HFF-Myc (cell line): ENCODE measurements at regions not wholly inside any gene's neighbourhood (a gene's known extent, or its start where the extent isn't known, plus 50 kb on each side); places are given as distances from the start of the nearest gene placed in this dataset.

Source experiments
- DNase-seq: peaks from one replicate; pipeline ENCODE4 v3.0.0-alpha.2; 2011; ENCODE audit warnings: low read depth; ENCODE audit errors: extremely low read depth
- H3K4me3 ChIP-seq: replicated peaks from 2 replicates; pipeline ENCODE4 v1.5.1; 2011; ENCODE audit warnings: low read depth, mild to moderate bottlenecking, control low read depth, low read length
- CTCF ChIP-seq: IDR thresholded peaks from 2 replicates; pipeline ENCODE4 v1.5.1; 2012; ENCODE audit warnings: mild to moderate bottlenecking, low read depth, low read length, control low read depth; ENCODE audit errors: missing control alignments

DNA sequence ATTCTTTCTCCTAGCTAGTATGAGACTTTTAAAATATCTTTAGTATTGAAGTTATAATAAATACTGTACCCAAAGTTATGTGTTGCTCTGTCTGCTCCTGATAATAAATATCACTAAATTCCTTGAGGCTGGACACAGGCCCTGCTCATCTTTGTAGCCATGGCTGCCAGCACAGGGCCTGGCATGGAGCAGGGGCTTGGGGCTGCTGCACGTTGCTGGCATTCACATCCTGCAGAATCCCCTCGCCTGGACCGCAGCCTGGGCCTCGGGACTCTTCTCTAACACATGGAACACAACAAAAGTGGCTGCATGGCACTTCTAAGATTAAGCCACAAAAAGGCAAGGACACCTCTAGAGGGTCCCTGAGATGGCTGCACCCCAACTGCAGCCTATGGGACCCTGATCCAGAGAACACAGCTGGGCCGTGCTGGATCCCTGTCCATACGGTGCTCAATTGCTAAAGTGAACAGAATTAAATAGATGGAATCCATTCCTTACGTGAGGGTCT, 477.5 kb upstream of the MYT1L start:
- no peak for TF ChIP-seq CTCF
- DNase-seq, result no peak
- no peak overlapping the region for H3K4me3 ChIP-seq

DNA sequence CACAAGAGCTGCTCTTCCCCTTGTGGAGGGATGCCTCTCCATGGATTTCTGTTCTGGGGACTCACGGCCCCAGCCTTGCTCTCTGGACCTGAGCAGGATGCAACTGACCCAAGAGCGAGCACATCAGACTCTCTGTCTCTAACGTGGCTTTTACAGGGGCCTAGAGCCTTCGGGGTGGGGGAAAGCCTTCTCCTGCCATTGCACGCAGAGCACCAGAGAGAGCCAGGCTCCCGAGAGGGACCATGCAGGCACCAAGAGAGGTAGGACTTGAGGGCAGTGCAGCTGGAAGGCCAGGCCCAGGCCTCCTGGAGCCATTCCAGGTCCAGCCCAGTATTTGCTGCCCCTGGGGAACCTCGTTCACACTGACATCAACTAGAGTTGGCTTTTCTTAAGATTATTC, 475.6 kb upstream of the MYT1L start:
- no peak overlapping the region for H3K4me3 ChIP-seq
- no peak for TF ChIP-seq CTCF

GRCh38 chr2:2805263-2805662, 474.2 kb upstream of the MYT1L start:
- no peak overlapping the region for H3K4me3 ChIP-seq
- TF ChIP-seq CTCF, result no peak
- no peak for DNase-seq

More for the DNA sequence above, 475.6 kb upstream of the MYT1L start:
- no peak for DNase-seq

- no peak for TF ChIP-seq CTCF
- DNase-seq, result no peak
- no peak overlapping the region for H3K4me3 ChIP-seq
Observed at GRCh38 chr2:2804528-2804927, 473.5 kb upstream of the MYT1L start.

- no peak for DNase-seq
- no peak for TF ChIP-seq CTCF
- H3K4me3 ChIP-seq, result no peak overlapping the region
Observed at GRCh38 chr2:2801458-2801857, 470.4 kb upstream of the MYT1L start.

DNA sequence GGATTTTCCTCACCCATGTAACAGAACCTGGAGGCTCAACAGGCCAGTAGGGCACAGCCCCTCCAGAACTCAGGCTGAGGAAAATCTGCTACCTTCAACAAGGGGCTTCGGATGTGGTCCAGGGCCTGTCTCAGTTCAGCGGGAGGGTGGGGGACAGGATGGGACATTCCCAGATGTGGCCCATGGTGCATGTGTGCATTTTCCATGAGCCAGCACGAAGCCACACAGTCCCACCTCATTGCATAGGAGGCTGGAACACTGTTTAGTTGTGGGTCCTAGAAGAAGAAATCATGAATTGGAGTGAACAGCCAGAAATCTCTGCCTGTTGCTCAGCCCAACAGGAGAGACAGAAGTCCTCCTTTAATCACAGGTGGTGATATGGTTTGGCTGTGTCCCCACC, 469.6 kb upstream of the MYT1L start:
- no peak overlapping the region for H3K4me3 ChIP-seq
- DNase-seq, result no peak
- TF ChIP-seq CTCF, result no peak

GRCh38 chr2:2800001-2800400, 468.9 kb upstream of the MYT1L start:
- DNase-seq, result no peak
- TF ChIP-seq CTCF, result no peak
- no peak overlapping the region for H3K4me3 ChIP-seq
